Mucosa of gallbladder (tissue), 1 donor: ENCODE measurements at regions not wholly inside any gene's neighbourhood (a gene's known extent, or its start where the extent isn't known, plus 50 kb on each side); places are given as distances from the start of the nearest gene placed in this dataset.

ENCODE experiments used
- DNase-seq: peaks from one replicate; pipeline ENCODE4 v3.0.0-alpha.2; 2020; ENCODE audit warnings: low spot score
- donor health status: DM: no; HTN: no; CAD: no.

GRCh38 chr1:86296305-86297205 lies 99.6 kb downstream of the ODF2L start:
- DNase-seq: no peak

- DNase-seq: no peak
Observed at GRCh38 chr1:86289746-86290145, 106.4 kb downstream of the ODF2L start.

- DNase-seq: no peak
Observed at GRCh38 chr1:86289161-86289560, 107.0 kb downstream of the ODF2L start.

- DNase-seq: no peak
Observed at GRCh38 chr1:86288586-86289147, 107.5 kb downstream of the ODF2L start.

- DNase-seq: no peak
Observed at GRCh38 chr1:86285796-86286195, 110.3 kb downstream of the ODF2L start.

GRCh38 chr1:86282611-86283010 lies 113.5 kb downstream of the ODF2L start:
- no peak for DNase-seq

GRCh38 chr1:86277936-86278335 lies 118.2 kb downstream of the ODF2L start:
- DNase-seq: no peak

- no peak for DNase-seq
Observed at GRCh38 chr1:86273066-86273465, 116.5 kb upstream of the COL24A1 start.

- no peak for DNase-seq
Observed at GRCh38 chr1:86272083-86272482, 115.5 kb upstream of the COL24A1 start.

GRCh38 chr1:86271046-86271445 lies 114.5 kb upstream of the COL24A1 start:
- no peak for DNase-seq

- DNase-seq: no peak
Observed at GRCh38 chr1:86263101-86263500, 106.5 kb upstream of the COL24A1 start.

- no peak for DNase-seq
Observed at GRCh38 chr1:86260476-86260875, 103.9 kb upstream of the COL24A1 start.

- DNase-seq: no peak
Observed at GRCh38 chr1:86259390-86259789, 102.8 kb upstream of the COL24A1 start.

GRCh38 chr1:86258101-86258500 lies 101.5 kb upstream of the COL24A1 start:
- DNase-seq: no peak

- DNase-seq: no peak
Observed at GRCh38 chr1:86247597-86248279, 91.2 kb upstream of the COL24A1 start.

GRCh38 chr1:86245566-86246190 lies 89.1 kb upstream of the COL24A1 start:
- no peak for DNase-seq

GRCh38 chr1:86239894-86240293 lies 83.3 kb upstream of the COL24A1 start:
- DNase-seq: no peak

GRCh38 chr1:86239490-86239889 lies 82.9 kb upstream of the COL24A1 start:
- DNase-seq: no peak

GRCh38 chr1:86238226-86238625 lies 81.7 kb upstream of the COL24A1 start:
- no peak for DNase-seq

GRCh38 chr1:86235852-86236251 lies 79.3 kb upstream of the COL24A1 start:
- no peak for DNase-seq

GRCh38 chr1:86233403-86233802 lies 76.8 kb upstream of the COL24A1 start:
- no peak for DNase-seq

- no peak for DNase-seq
Observed at GRCh38 chr1:86231076-86231475, 74.5 kb upstream of the COL24A1 start.
